WTC11 (cell line): ENCODE measurements at regions not wholly inside any gene's neighbourhood (a gene's known extent, or its start where the extent isn't known, plus 50 kb on each side); places are given as distances from the start of the nearest gene placed in this dataset.

Experiments
- ATAC-seq: fragments of 200-7000 bp; cut with Tn5 transposase; 2 replicates; pipeline ENCODE4 v1.10.0; 2021; ENCODE audit warnings: mild to moderate bottlenecking, moderate library complexity
- CTCF ChIA-PET: fragments of 300-600 bp; sonication (Branson Sonifier 250); formaldehyde crosslinking; loops from one replicate; lab custom pipeline; 2021; ENCODE audit warnings: antibody characterized with exemption; lab: Charles Lee
- POLR2A ChIA-PET: fragments of 350-600 bp; sonication (Branson Sonifier 250); formaldehyde crosslinking; loops from one replicate; lab custom pipeline; 2021; ENCODE audit warnings: antibody characterized with exemption; lab: Charles Lee
- DNase-seq: peaks from one replicate; pipeline ENCODE4 v3.0.0; 2021; ENCODE audit warnings: low spot score
- H3K27ac Mint-ChIP-seq: 2 replicates; pipeline ENCODE4 v1.8.0; 2021; ENCODE audit warnings: mixed read lengths
- H3K27me3 Mint-ChIP-seq: 2 replicates; pipeline ENCODE4 v1.8.0; 2021; ENCODE audit warnings: low read depth, mild to moderate bottlenecking, moderate library complexity, mixed read lengths
- H3K36me3 Mint-ChIP-seq: 2 replicates; pipeline ENCODE4 v1.8.0; 2021; ENCODE audit warnings: mixed read lengths
- H3K4me1 Mint-ChIP-seq: 2 replicates; pipeline ENCODE4 v1.8.0; 2022; ENCODE audit warnings: mixed read lengths
- H3K4me3 Mint-ChIP-seq: 2 replicates; pipeline ENCODE4 v1.8.0; 2021; ENCODE audit warnings: mild to moderate bottlenecking, moderate library complexity, mixed read lengths
- H3K9me3 Mint-ChIP-seq: 2 replicates; pipeline ENCODE4 v1.8.0; 2021; ENCODE audit warnings: mixed read lengths
- ARID4B ChIP-seq: sonication (generic); formaldehyde crosslinking; IDR thresholded peaks from 2 replicates; pipeline ENCODE4 v1.8.0; 2023; ENCODE audit warnings: missing genetic modification reagents, mild to moderate bottlenecking, borderline replicate concordance
- CBFB ChIP-seq: sonication (generic); formaldehyde crosslinking; IDR thresholded peaks from 2 replicates; pipeline ENCODE4 v1.8.1; 2022; ENCODE audit warnings: mild to moderate bottlenecking, low read depth, missing genetic modification reagents
- CTCF ChIP-seq: fragments of 200-600 bp; IDR thresholded peaks from 2 replicates; pipeline ENCODE4 v1.8.0; 2022; ENCODE audit warnings: antibody characterized with exemption
- E2F5 ChIP-seq: sonication (generic); formaldehyde crosslinking; IDR thresholded peaks from 2 replicates; pipeline ENCODE4 v1.8.1; 2022; ENCODE audit warnings: mild to moderate bottlenecking, moderate library complexity, missing genetic modification reagents
- EMX1 ChIP-seq: fragments of 250-450 bp; sonication (Bioruptor Pico); IDR thresholded peaks from 2 replicates; pipeline ENCODE4 v1.8.0; 2021; ENCODE audit warnings: mild to moderate bottlenecking
- FOXJ3 ChIP-seq: sonication (generic); formaldehyde crosslinking; IDR thresholded peaks from 2 replicates; pipeline ENCODE4 v1.9.0; 2021; ENCODE audit warnings: missing genetic modification reagents, mild to moderate bottlenecking, borderline replicate concordance
- GTF2I ChIP-seq: fragments of 250-450 bp; sonication (Bioruptor Pico); conservative IDR thresholded peaks from 2 replicates; pipeline ENCODE4 v1.4.0; 2021; ENCODE audit warnings: mild to moderate bottlenecking
- IRF1 ChIP-seq: sonication (generic); formaldehyde crosslinking; IDR thresholded peaks from 2 replicates; pipeline ENCODE4 v1.8.0; 2023; ENCODE audit warnings: missing genetic modification reagents
- MXD4 ChIP-seq: fragments of 250-450 bp; sonication (Bioruptor Pico); IDR thresholded peaks from 2 replicates; pipeline ENCODE4 v1.8.0; 2021; ENCODE audit warnings: mild to moderate bottlenecking, moderate library complexity, borderline replicate concordance
- NR1H2 ChIP-seq: sonication (generic); formaldehyde crosslinking; IDR thresholded peaks from 2 replicates; pipeline ENCODE4 v1.9.0; 2021; ENCODE audit warnings: mild to moderate bottlenecking, moderate library complexity, missing genetic modification reagents
- NR2C2 ChIP-seq: sonication (generic); formaldehyde crosslinking; IDR thresholded peaks from 2 replicates; pipeline ENCODE4 v1.8.0; 2022; ENCODE audit warnings: mild to moderate bottlenecking, missing genetic modification reagents
- NR3C1 ChIP-seq: sonication (generic); formaldehyde crosslinking; conservative IDR thresholded peaks from 2 replicates; pipeline ENCODE4 v1.8.1; 2023; ENCODE audit warnings: low read depth, mild to moderate bottlenecking, missing genetic modification reagents
- PRRX2 ChIP-seq: fragments of 250-450 bp; sonication (Bioruptor Pico); IDR thresholded peaks from 2 replicates; pipeline ENCODE4 v1.8.0; 2021; ENCODE audit warnings: mild to moderate bottlenecking
- SMAD3 ChIP-seq: sonication (generic); formaldehyde crosslinking; IDR thresholded peaks from 2 replicates; pipeline ENCODE4 v1.8.0; 2022; ENCODE audit warnings: missing genetic modification reagents, mild to moderate bottlenecking, borderline replicate concordance
- TCF7 ChIP-seq: sonication (generic); formaldehyde crosslinking; IDR thresholded peaks from 2 replicates; pipeline ENCODE4 v1.8.0; 2022; ENCODE audit warnings: mild to moderate bottlenecking, low read depth, missing genetic modification reagents, moderate library complexity
- TEAD1 ChIP-seq: sonication (generic); formaldehyde crosslinking; IDR thresholded peaks from 2 replicates; pipeline ENCODE4 v1.8.0; 2022; ENCODE audit warnings: mild to moderate bottlenecking, missing genetic modification reagents
- USF1 ChIP-seq: sonication (generic); formaldehyde crosslinking; IDR thresholded peaks from 2 replicates; pipeline ENCODE4 v1.8.0; 2022; ENCODE audit warnings: mild to moderate bottlenecking, missing genetic modification reagents
- ZNF532 ChIP-seq: fragments of 250-450 bp; sonication (Bioruptor Pico); IDR thresholded peaks from 2 replicates; pipeline ENCODE4 v1.9.0; 2021; ENCODE audit warnings: mild to moderate bottlenecking, borderline replicate concordance

GRCh38 chr1:4270651-4271337 is 370.7 kb upstream of the C1orf174 start:
- Mint-ChIP-seq H3K27me3 (peaks cover 13% of the 10 kb centered on the region), H3K9me3 (peaks cover 81% of the 10 kb centered on the region), H3K36me3 (peaks cover 84% of the 10 kb centered on the region)
- no peak for TF ChIP-seq USF1 (CRISPR knock-in tag)
- no peak for TF ChIP-seq NR3C1 (CRISPR knock-in tag)
- TF ChIP-seq ARID4B (CRISPR knock-in tag) = no peak
- no peak for TF ChIP-seq MXD4 (CRISPR knock-in tag)
- no peak for TF ChIP-seq TEAD1
- TF ChIP-seq NR1H2 = no peak
- TF ChIP-seq EMX1 (CRISPR knock-in tag) = no peak
- TF ChIP-seq NR2C2 (CRISPR knock-in tag) = no peak
- no peak for TF ChIP-seq GTF2I
- TF ChIP-seq E2F5 = no peak
- TF ChIP-seq SMAD3 (CRISPR knock-in tag) = no peak
- TF ChIP-seq TCF7 (CRISPR knock-in tag) = no peak
- no peak for TF ChIP-seq PRRX2 (CRISPR knock-in tag)
- no peak for TF ChIP-seq ZNF532
- TF ChIP-seq CBFB (CRISPR knock-in tag) = no peak
- TF ChIP-seq CTCF = no peak
- TF ChIP-seq FOXJ3 (CRISPR knock-in tag) = no peak
- no peak for TF ChIP-seq IRF1 (CRISPR knock-in tag)
- TF ChIP-seq, all 79 proteins: peak for 0
- no peak overlapping the region for H3K27ac Mint-ChIP-seq
- no peaks in the 10 kb centered on the region for H3K4me1 Mint-ChIP-seq
- no peak for ATAC-seq
- no peak overlapping the region for H3K4me3 Mint-ChIP-seq
- ChIA-PET POLR2A (no interaction called here), CTCF (no interaction called here)
- DNase-seq = no peak
